GM23338 (cell line): ENCODE measurements at regions not wholly inside any gene's neighbourhood (a gene's known extent, or its start where the extent isn't known, plus 50 kb on each side); places are given as distances from the start of the nearest gene placed in this dataset.

Source experiments
- EZH2 ChIP-seq: fragments of 200-600 bp; sonication (generic); IDR thresholded peaks from one replicate; pipeline ENCODE4 v1.8.0; 2017; ENCODE audit warnings: antibody characterized with exemption, mild to moderate bottlenecking, low read depth; ENCODE audit not compliant: unreplicated experiment
- EZH2phosphoT487 ChIP-seq: fragments of 200-600 bp; sonication (generic); IDR thresholded peaks from one replicate; pipeline ENCODE4 v1.8.1; 2018; ENCODE audit warnings: antibody characterized with exemption; ENCODE audit not compliant: unreplicated experiment
- POLR2AphosphoS5 ChIP-seq: IDR thresholded peaks from 2 replicates; pipeline ENCODE4 v1.6.1; 2016; ENCODE audit warnings: antibody characterized with exemption, low read depth
- STAT1 ChIP-seq: IDR thresholded peaks from one replicate; pipeline ENCODE4 v1.6.1; 2016; ENCODE audit warnings: antibody characterized with exemption; ENCODE audit not compliant: unreplicated experiment
- TF ChIP-seq, protein P1 (sequence below), 2 experiments: fragments of 200-600 bp in 1 of 2; sonication (generic) in 1 of 2; conservative IDR thresholded peaks; 2 replicates each; pipeline versions ENCODE4 v1.5.1 to v1.6.1; 2016 to 2017; ENCODE audit warnings: antibody characterized with exemption in 2 of 2, low read depth in 2 of 2, mild to moderate bottlenecking in 2 of 2, moderate library complexity in 1 of 2
- TF ChIP-seq, protein P2 (sequence below): IDR thresholded peaks from one replicate; pipeline ENCODE4 v1.6.1; 2018; ENCODE audit warnings: antibody characterized with exemption; ENCODE audit not compliant: unreplicated experiment
- TF ChIP-seq, protein P3 (sequence below): IDR thresholded peaks from 2 replicates; pipeline ENCODE4 v1.6.1; 2016; ENCODE audit warnings: antibody characterized with exemption

DNA sequence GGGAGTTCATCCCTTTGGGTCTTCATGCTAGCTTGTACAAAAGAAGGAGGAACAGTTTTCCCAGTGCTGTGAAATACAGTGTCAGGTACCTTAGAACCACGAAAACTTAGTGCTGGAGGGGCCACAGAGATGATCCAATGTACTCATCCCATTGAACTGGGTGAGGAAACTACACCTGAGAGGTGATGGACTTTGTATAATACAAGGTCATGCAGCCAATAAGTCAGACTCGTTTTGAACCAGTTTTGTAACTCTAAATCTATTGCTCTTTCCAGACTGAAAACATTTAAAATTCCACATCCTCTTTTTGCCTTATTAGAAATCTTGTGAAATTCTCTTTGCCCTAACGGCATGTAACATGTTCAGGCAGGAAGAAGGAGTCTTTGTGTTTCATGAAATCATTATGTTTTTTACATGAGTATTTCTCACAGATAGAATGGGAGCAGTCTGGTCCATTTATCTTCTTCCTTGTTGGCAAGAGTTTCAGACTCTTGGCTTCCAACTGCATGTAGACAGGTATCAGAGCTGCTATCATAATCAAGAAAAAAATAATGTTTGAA lies 146.8 kb upstream of the FBXL7 start:
- TF ChIP-seq, protein P1, sequence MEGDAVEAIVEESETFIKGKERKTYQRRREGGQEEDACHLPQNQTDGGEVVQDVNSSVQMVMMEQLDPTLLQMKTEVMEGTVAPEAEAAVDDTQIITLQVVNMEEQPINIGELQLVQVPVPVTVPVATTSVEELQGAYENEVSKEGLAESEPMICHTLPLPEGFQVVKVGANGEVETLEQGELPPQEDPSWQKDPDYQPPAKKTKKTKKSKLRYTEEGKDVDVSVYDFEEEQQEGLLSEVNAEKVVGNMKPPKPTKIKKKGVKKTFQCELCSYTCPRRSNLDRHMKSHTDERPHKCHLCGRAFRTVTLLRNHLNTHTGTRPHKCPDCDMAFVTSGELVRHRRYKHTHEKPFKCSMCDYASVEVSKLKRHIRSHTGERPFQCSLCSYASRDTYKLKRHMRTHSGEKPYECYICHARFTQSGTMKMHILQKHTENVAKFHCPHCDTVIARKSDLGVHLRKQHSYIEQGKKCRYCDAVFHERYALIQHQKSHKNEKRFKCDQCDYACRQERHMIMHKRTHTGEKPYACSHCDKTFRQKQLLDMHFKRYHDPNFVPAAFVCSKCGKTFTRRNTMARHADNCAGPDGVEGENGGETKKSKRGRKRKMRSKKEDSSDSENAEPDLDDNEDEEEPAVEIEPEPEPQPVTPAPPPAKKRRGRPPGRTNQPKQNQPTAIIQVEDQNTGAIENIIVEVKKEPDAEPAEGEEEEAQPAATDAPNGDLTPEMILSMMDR (conservative IDR thresholded peaks at IDR 0.05; ENCODE audit: low read depth in 2 of 2): no peak
- no peak for TF ChIP-seq EZH2
- TF ChIP-seq STAT1: no peak
- TF ChIP-seq, protein P2, sequence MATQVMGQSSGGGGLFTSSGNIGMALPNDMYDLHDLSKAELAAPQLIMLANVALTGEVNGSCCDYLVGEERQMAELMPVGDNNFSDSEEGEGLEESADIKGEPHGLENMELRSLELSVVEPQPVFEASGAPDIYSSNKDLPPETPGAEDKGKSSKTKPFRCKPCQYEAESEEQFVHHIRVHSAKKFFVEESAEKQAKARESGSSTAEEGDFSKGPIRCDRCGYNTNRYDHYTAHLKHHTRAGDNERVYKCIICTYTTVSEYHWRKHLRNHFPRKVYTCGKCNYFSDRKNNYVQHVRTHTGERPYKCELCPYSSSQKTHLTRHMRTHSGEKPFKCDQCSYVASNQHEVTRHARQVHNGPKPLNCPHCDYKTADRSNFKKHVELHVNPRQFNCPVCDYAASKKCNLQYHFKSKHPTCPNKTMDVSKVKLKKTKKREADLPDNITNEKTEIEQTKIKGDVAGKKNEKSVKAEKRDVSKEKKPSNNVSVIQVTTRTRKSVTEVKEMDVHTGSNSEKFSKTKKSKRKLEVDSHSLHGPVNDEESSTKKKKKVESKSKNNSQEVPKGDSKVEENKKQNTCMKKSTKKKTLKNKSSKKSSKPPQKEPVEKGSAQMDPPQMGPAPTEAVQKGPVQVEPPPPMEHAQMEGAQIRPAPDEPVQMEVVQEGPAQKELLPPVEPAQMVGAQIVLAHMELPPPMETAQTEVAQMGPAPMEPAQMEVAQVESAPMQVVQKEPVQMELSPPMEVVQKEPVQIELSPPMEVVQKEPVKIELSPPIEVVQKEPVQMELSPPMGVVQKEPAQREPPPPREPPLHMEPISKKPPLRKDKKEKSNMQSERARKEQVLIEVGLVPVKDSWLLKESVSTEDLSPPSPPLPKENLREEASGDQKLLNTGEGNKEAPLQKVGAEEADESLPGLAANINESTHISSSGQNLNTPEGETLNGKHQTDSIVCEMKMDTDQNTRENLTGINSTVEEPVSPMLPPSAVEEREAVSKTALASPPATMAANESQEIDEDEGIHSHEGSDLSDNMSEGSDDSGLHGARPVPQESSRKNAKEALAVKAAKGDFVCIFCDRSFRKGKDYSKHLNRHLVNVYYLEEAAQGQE: no peak
- no peak for TF ChIP-seq EZH2phosphoT487
- TF ChIP-seq POLR2AphosphoS5: no peak
- TF ChIP-seq, protein P3, sequence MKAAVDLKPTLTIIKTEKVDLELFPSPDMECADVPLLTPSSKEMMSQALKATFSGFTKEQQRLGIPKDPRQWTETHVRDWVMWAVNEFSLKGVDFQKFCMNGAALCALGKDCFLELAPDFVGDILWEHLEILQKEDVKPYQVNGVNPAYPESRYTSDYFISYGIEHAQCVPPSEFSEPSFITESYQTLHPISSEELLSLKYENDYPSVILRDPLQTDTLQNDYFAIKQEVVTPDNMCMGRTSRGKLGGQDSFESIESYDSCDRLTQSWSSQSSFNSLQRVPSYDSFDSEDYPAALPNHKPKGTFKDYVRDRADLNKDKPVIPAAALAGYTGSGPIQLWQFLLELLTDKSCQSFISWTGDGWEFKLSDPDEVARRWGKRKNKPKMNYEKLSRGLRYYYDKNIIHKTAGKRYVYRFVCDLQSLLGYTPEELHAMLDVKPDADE: no peak
